Psoas muscle (tissue), 7 donors: ENCODE measurements at regions not wholly inside any gene's neighbourhood (a gene's known extent, or its start where the extent isn't known, plus 50 kb on each side); places are given as distances from the start of the nearest gene placed in this dataset.

Experiments used
- ATAC-seq, 4 donors: fragments of 200-7000 bp; cut with Tn5 transposase; one replicate each; pipeline ENCODE4 v1.9.1; 2020; ENCODE audit warnings: moderate library complexity in 3 of 4, mild to moderate bottlenecking in 2 of 4
- DNase-seq, 2 donors: peaks; one replicate each; pipeline ENCODE4 v3.0.0-alpha.2; 2020
- H3K27ac ChIP-seq: fragments of 200-600 bp; one replicate; pipeline ENCODE4 v1.8.0; 2022
- H3K27me3 ChIP-seq, 3 donors: fragments of 200-600 bp in 1 of 3; one replicate each; pipeline versions ENCODE4 v1.6.1 to v1.8.0; 2013 to 2022; ENCODE audit warnings: low read length in 2 of 3, mild to moderate bottlenecking in 2 of 3, moderate library complexity in 1 of 3; ENCODE audit not compliant: insufficient read depth in 3 of 3
- H3K36me3 ChIP-seq, 2 donors: fragments of 200-600 bp in 1 of 2; one replicate each; pipeline versions ENCODE4 v1.6.1 to v1.8.0; 2013 to 2022; ENCODE audit warnings: low read depth in 1 of 2, mild to moderate bottlenecking in 1 of 2, moderate library complexity in 1 of 2; ENCODE audit not compliant: insufficient read depth in 1 of 2
- H3K4me1 ChIP-seq: fragments of 200-600 bp; one replicate; pipeline ENCODE4 v1.8.0; 2022
- H3K4me3 ChIP-seq: fragments of 200-600 bp; one replicate; pipeline ENCODE4 v1.8.0; 2022; ENCODE audit warnings: mild to moderate bottlenecking
- H3K9me3 ChIP-seq: fragments of 200-600 bp; one replicate; pipeline ENCODE4 v1.8.0; 2022
- CTCF ChIP-seq: fragments of 200-600 bp; IDR thresholded peaks from one replicate; pipeline ENCODE4 v1.8.0; 2022; ENCODE audit warnings: antibody characterized with exemption
- WGBS, 3 donors: extraction: QIAGEN DNeasy Blood & Tissue Kit; methylation state at CpG; one replicate each; pipeline versions ENCODE4 v1.1.6 to v1.1.7; 2013; 5-methylcytosine and 5-hydroxymethylcytosine counted together
- intact Hi-C, 2 donors: fragments of 100-400 bp; cut with DNase I; formaldehyde crosslinking; loops; one replicate each; pipeline versions ENCODE4 v1.11.0 to v1.14.2; 2022
- donor health status: healthy with polysubstance abuse.
- donor health status: DM: no; HTN: no; CAD: no; lungs with moderate emphysema.
- donor health status: Bipolar disorder and iron deficiency.
- donor health status: healthy.
- donor health status: DM: yes; HTN: yes; CAD: no.
- donor health status: DM: no; HTN: no; CAD: no.
- donor health status: DM: yes; HTN: yes; CAD: no.

DNA sequence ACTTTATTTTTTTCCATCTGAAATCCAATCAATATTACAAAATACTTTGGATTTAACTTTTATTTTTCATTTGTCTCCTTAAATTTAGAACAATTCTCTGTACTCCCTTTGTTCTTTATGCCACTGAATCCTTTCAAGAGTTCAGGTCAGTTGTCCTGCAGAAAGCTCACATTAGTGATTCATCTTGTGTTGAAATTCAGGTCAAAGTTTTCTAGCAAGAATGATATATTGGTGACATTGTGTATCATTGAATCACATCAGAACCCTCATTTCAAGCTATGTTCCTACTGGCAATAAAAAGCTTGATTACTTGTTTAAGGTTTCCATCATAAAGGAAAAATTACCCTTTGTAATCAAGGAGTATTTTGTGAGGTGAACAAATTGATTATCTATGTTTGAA is 378.8 kb upstream of the STEAP1 start:
- Histone ChIP-seq H3K27me3 (no peaks in the 10 kb centered on the region), H3K36me3 (no peaks in the 10 kb centered on the region), H3K9me3 (no peaks in the 10 kb centered on the region), H3K27ac (no peak overlapping the region), H3K4me3 (no peak overlapping the region), H3K4me1 (no peaks in the 10 kb centered on the region)
- no peak for ATAC-seq
- intact Hi-C loops: no loop called here
- no peak for TF ChIP-seq CTCF
- DNase-seq: no peak

DNA sequence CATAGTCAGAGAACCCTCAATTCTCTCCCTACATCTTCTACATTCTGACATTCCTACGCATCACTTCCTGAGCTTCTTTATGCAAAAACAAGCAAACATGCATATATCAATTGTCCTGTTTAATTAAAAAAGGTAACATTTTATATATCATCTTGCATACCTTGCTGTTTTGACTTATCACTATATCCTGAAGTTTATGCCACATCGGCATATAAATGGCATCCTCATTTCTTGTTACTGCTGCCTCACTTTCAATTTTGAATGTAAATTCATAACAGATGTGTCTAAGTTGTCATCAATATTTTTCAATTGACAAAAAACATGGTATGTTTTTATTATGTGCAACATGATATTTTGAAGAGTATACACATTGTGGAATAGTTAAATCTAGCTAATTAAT is 377.3 kb upstream of the STEAP1 start:
- 94 to 95% (median 94%) methylated on average over 2 of the region's 2 CpGs for WGBS, 3 donors
- Histone ChIP-seq H3K9me3 (no peaks in the 10 kb centered on the region), H3K4me1 (no peaks in the 10 kb centered on the region), H3K36me3 (no peaks in the 10 kb centered on the region), H3K27ac (no peak overlapping the region), H3K4me3 (no peak overlapping the region), H3K27me3 (no peaks in the 10 kb centered on the region)
- DNase-seq (no peak), ATAC-seq (no peak)
- TF ChIP-seq CTCF: no peak
- intact Hi-C loops: no loop called here

DNA sequence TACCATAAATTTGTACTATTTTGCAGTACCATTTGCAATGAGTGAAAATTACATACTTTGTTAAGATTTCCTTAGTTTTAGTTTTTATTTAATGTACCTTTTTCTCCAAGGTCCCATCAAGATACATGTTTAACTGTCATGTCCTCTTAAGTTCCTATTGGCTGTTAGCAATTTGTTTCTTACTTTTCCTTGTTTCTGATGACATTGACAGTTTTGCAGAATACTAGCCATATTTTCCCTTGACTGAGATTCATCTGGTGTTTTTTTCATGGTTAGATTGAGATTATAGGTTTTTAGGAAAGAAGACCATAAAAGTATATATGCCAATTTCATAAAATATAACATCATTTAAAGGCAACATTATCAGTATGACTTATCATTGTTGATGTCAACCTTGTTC is 376.8 kb upstream of the STEAP1 start:
- ATAC-seq (no peak), DNase-seq (no peak)
- Histone ChIP-seq H3K36me3 (no peaks in the 10 kb centered on the region), H3K27ac (no peak overlapping the region), H3K27me3 (no peaks in the 10 kb centered on the region), H3K4me1 (no peaks in the 10 kb centered on the region), H3K4me3 (no peak overlapping the region), H3K9me3 (no peaks in the 10 kb centered on the region)
- no peak for TF ChIP-seq CTCF
- intact Hi-C loops: no loop called here

GRCh38 chr7:89780291-89780690 is 374.0 kb upstream of the STEAP1 start:
- Histone ChIP-seq H3K4me1 (no peaks in the 10 kb centered on the region), H3K9me3 (no peaks in the 10 kb centered on the region), H3K36me3 (no peaks in the 10 kb centered on the region), H3K27ac (no peak overlapping the region), H3K4me3 (no peak overlapping the region), H3K27me3 (no peaks in the 10 kb centered on the region)
- intact Hi-C loops: no loop called here
- WGBS, 3 donors: 71 to 76% (median 74%) methylated on average over 4 of the region's 4 CpGs
- ATAC-seq (no peak), DNase-seq (no peak)
- TF ChIP-seq CTCF: no peak

DNA sequence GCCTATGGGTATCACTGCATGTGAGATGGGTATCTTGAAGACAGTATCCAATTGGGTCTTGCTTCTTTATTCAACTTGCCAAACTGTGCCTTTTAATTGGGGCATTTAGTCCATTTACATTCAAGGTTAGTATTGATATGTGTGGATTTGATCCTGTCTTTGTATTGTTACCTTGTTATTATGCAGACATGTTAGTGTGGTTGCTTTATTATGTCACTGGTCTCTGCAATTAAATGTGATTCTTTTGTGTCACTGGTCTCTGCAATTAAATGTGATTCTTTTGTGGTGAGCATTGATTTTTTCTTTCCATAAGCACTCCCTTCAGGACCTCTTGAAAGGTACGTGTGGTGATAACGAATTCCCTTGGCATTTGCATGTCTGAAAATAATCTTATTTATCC is 357.8 kb upstream of the STEAP1 start:
- DNase-seq: no peak
- intact Hi-C loops: no loop called here
- H3K4me1 ChIP-seq: no peaks in the 10 kb centered on the region
- 86 to 94% (median 90%) methylated on average over 2 of the region's 2 CpGs for WGBS, 3 donors
- H3K9me3 ChIP-seq: no peaks in the 10 kb centered on the region
- ATAC-seq: no peak
- H3K4me3 ChIP-seq: no peak overlapping the region
- H3K27me3 ChIP-seq: no peaks in the 10 kb centered on the region
- H3K27ac ChIP-seq: no peak overlapping the region
- no peak for TF ChIP-seq CTCF
- H3K36me3 ChIP-seq: no peaks in the 10 kb centered on the region
